SK-N-SH treated with all-trans-retinoic acid at 6 μM for 48 hours (cell line): ENCODE measurements at regions not wholly inside any gene's neighbourhood (a gene's known extent, or its start where the extent isn't known, plus 50 kb on each side); places are given as distances from the start of the nearest gene placed in this dataset.

Experiments used
- ATAC-seq: fragments of 200-7000 bp; cut with Tn5 transposase; 3 replicates; pipeline ENCODE4 v1.9.1; 2020; ENCODE audit warnings: mild to moderate bottlenecking, moderate library complexity
- BACH2 ChIP-seq: fragments of 250-450 bp; sonication (Bioruptor Pico); IDR thresholded peaks from 2 replicates; pipeline ENCODE4 v1.9.0; 2021; ENCODE audit warnings: mild to moderate bottlenecking, borderline replicate concordance
- CREB5 ChIP-seq: fragments of 250-450 bp; sonication (Bioruptor Pico); IDR thresholded peaks from 2 replicates; pipeline ENCODE4 v1.5.1; 2020; ENCODE audit warnings: low read depth, mild to moderate bottlenecking, moderate library complexity
- CSDC2 ChIP-seq: fragments of 250-450 bp; sonication (Bioruptor Pico); IDR thresholded peaks from 2 replicates; pipeline ENCODE4 v1.5.0; 2020; ENCODE audit warnings: mild to moderate bottlenecking, moderate library complexity
- CSRNP3 ChIP-seq: fragments of 250-450 bp; sonication (Bioruptor Pico); IDR thresholded peaks from 2 replicates; pipeline ENCODE4 v1.5.1; 2021; ENCODE audit warnings: mild to moderate bottlenecking, moderate library complexity
- ESRRG ChIP-seq: fragments of 250-450 bp; sonication (Bioruptor Pico); IDR thresholded peaks from 2 replicates; pipeline ENCODE4 v1.6.1; 2021; ENCODE audit warnings: mild to moderate bottlenecking
- GLIS3 ChIP-seq: fragments of 250-450 bp; sonication (Bioruptor Pico); IDR thresholded peaks from 2 replicates; pipeline ENCODE4 v1.5.0; 2020; ENCODE audit warnings: mild to moderate bottlenecking, moderate library complexity
- ISL1 ChIP-seq: fragments of 250-450 bp; sonication (Bioruptor Pico); IDR thresholded peaks from 2 replicates; pipeline ENCODE4 v2.1.2; 2022; ENCODE audit warnings: mild to moderate bottlenecking, moderate library complexity
- OSR1 ChIP-seq: fragments of 250-450 bp; sonication (Bioruptor Pico); IDR thresholded peaks from 2 replicates; pipeline ENCODE4 v1.8.0; 2022; ENCODE audit warnings: moderate library complexity, mild to moderate bottlenecking, inconsistent platforms
- PPARA ChIP-seq: fragments of 250-450 bp; sonication (Bioruptor Pico); IDR thresholded peaks from 2 replicates; pipeline ENCODE4 v1.5.0; 2020; ENCODE audit warnings: mild to moderate bottlenecking, borderline replicate concordance
- RARB ChIP-seq: fragments of 250-450 bp; sonication (Bioruptor Pico); IDR thresholded peaks from 2 replicates; pipeline ENCODE4 v1.8.0; 2021; ENCODE audit warnings: mild to moderate bottlenecking, moderate library complexity
- SNAI2 ChIP-seq: fragments of 250-450 bp; sonication (Bioruptor Pico); IDR thresholded peaks from 2 replicates; pipeline ENCODE4 v1.5.0; 2020; ENCODE audit warnings: mild to moderate bottlenecking, moderate library complexity
- TCF4 ChIP-seq: fragments of 250-450 bp; sonication (Bioruptor Pico); IDR thresholded peaks from 2 replicates; pipeline ENCODE4 v1.8.0; 2021; ENCODE audit warnings: mild to moderate bottlenecking, moderate library complexity, borderline replicate concordance
- TOX ChIP-seq: fragments of 250-450 bp; sonication (Bioruptor Pico); IDR thresholded peaks from 2 replicates; pipeline ENCODE4 v1.8.0; 2021; ENCODE audit warnings: mild to moderate bottlenecking, moderate library complexity, borderline replicate concordance
- TSHZ2 ChIP-seq: fragments of 250-450 bp; sonication (Bioruptor Pico); IDR thresholded peaks from 2 replicates; pipeline ENCODE4 v1.5.0; 2020; ENCODE audit warnings: mild to moderate bottlenecking, moderate library complexity
- ZC3H10 ChIP-seq: fragments of 250-450 bp; sonication (Bioruptor Pico); IDR thresholded peaks from 2 replicates; pipeline ENCODE4 v1.5.1; 2021; ENCODE audit warnings: mild to moderate bottlenecking, moderate library complexity
- ZFP3 ChIP-seq: fragments of 250-450 bp; sonication (Bioruptor Pico); IDR thresholded peaks from 2 replicates; pipeline ENCODE4 v1.5.0; 2020; ENCODE audit warnings: mild to moderate bottlenecking, moderate library complexity
- ZNF565 ChIP-seq: fragments of 450-650 bp; formaldehyde crosslinking; conservative IDR thresholded peaks from 2 replicates; pipeline ENCODE4 v1.5.0; 2020; ENCODE audit warnings: low read depth, mild to moderate bottlenecking, moderate library complexity
- ZNF70 ChIP-seq: fragments of 450-650 bp; formaldehyde crosslinking; IDR thresholded peaks from 2 replicates; pipeline ENCODE4 v1.5.0; 2020; ENCODE audit warnings: mild to moderate bottlenecking, moderate library complexity
- ZNF8 ChIP-seq: fragments of 450-650 bp; formaldehyde crosslinking; IDR thresholded peaks from 2 replicates; pipeline ENCODE4 v1.5.0; 2020; ENCODE audit warnings: mild to moderate bottlenecking, moderate library complexity

- ATAC-seq = no peak
- TF ChIP-seq ZNF70 (no peak), BACH2 (CRISPR knock-in tag) (no peak), ZNF565 (CRISPR knock-in tag) (no peak), ESRRG (CRISPR knock-in tag) (no peak), RARB (no peak)
- TF ChIP-seq, all 23 proteins: peak for 0
Measured at GRCh38 chr12:103144278-103144677, 186.8 kb downstream of the ASCL1 start.

- TF ChIP-seq CSDC2 (no peak), CSRNP3 (CRISPR knock-in tag) (no peak)
- ATAC-seq = no peak
Measured at GRCh38 chr12:103160622-103161021, 203.1 kb downstream of the ASCL1 start.

GRCh38 chr12:103161582-103162362 is 204.3 kb downstream of the ASCL1 start:
- TF ChIP-seq SNAI2 (CRISPR knock-in tag) (no peak), ZNF70 (no peak), BACH2 (CRISPR knock-in tag) (no peak), TSHZ2 (CRISPR knock-in tag) (no peak), ZFP3 (no peak), ISL1 (CRISPR knock-in tag) (no peak), PPARA (CRISPR knock-in tag) (no peak), ZNF8 (CRISPR knock-in tag) (no peak), GLIS3 (no peak), ZC3H10 (CRISPR knock-in tag) (no peak), CSRNP3 (CRISPR knock-in tag) (no peak), RARB (no peak), TCF4 (CRISPR knock-in tag) (no peak), CREB5 (CRISPR knock-in tag) (no peak), ESRRG (CRISPR knock-in tag) (no peak), TOX (CRISPR knock-in tag) (no peak), OSR1 (CRISPR knock-in tag) (no peak), ZNF565 (CRISPR knock-in tag) (no peak)
- no peak for ATAC-seq

- TF ChIP-seq CSRNP3 (CRISPR knock-in tag) = no peak
- no peak for ATAC-seq
Measured at GRCh38 chr12:103166949-103167348, 209.5 kb downstream of the ASCL1 start.
